GF-D8 (cell line): ENCODE measurements at regions not wholly inside any gene's neighbourhood (a gene's known extent, or its start where the extent isn't known, plus 50 kb on each side); places are given as distances from the start of the nearest gene placed in this dataset.

Experiments used
- DNase-seq: peaks from one replicate; lab custom pipeline; 2025; lab: John Stamatoyannopoulos, UW

DNA sequence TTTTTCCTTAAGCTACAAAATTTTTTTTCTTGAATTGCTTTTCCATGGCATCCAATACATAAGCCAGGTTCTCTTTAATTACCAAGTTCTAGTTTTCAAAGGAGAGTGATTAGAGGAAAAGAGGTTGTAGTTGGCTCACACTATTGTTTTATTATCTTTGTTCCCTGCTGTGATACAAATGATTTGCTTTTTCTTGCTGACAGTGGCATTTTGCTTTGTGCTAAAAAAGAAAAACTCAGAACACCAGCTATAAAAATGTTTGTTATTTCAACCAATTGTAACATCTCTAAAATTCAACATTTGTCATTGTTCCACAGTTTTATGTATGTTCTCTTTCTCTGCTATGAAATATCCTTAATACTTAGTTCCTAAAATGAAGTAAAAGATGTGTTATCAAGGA is 1817.2 kb downstream of the STIM2 start:
- DNase-seq, result no peak

DNA sequence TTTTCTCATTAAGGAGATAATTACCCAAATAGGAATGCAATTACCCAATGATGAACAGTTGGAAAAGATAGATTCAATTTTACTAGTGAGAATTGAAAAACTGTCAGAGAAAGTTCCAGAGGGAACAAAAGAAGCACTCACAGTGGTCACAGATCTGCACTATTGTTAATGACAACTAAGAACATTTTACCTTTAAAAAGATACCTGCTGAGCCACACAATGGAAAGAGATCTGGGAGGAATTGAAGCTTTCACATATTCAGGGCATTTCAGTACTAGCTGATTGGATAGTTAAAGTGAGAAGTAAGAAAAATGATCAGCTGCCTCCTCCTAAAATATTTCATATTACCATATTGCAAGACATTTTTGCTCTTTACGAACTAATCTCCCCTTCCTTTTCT is 1822.2 kb downstream of the STIM2 start:
- DNase-seq, result no peak

DNA sequence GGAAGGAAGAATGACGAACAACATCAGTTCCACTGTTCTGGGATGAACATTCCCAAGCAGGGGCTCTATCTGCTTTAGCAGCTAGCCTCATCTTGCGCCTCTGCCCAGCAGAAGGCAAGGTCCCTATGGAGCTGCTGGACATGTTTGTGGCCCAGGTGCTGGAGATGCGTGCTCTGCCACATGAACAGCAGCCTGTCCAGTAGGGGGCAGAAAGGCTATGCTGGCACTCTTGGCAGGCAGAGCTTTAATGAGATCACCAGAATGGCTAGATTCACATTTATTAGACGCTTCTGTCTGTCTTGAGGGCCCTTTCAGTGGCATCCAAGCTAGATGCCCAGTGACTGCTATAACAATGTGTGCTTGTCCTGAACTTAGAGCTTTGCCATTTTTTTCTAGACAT is 1826.0 kb downstream of the STIM2 start:
- DNase-seq, result no peak

GRCh38 chr4:28690890-28691289 is 1830.2 kb downstream of the STIM2 start:
- no peak for DNase-seq

DNA sequence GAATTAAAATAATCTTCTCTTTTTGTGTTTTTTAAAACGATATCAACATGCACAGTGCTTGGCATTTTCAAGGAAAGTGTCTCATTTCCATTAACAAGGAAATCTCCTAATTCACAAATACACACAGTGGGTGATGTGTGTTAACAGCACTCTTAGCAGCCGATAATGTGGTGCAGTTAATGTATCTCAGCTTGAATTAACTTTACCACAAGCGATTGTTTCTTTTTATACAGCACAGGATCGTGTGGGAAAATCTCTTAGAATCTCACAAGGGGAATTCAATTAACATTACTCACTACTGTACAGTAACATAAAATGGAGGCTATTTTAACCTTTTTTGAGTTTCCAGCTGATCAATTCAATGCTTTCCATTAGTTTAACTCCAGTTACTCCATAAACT is 1841.9 kb downstream of the STIM2 start:
- no peak for DNase-seq

DNA sequence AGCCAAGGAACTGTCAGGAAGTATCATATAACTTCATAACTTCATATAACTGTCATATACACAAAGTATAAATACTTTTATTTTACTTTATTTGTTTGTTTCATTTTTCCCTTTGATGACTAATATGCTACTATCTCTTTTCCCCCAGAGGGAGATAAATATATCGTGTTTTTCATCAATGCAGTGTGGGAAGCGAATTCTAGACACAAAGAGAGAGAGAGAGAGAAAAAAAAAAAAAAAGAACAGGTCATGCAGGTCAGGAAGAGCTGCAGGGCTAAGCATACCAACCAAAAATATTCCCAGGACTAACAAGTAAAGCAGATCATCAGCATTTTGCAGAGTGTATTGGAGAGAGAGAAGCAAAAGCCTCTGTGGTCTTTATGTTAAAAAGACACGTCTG is 1849.2 kb downstream of the STIM2 start:
- DNase-seq, result no peak

DNA sequence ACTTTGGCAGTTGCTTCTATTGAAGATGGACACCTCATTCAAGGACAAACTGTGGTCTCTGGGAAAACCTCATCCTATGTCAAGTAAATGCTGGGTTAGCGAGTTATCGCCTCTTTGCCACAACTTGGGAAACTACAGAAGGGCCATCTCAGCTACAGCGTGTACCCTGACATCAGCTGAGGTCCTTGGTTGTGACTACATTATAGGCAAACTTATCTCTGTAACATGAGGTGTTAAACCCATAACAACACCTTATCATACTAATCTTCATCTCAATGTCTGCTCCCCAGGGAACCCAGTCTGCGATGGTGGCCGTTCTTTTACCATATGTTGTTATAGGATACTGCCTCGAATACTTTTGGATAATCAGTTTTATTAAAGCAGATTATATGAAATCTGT is 1862.7 kb downstream of the STIM2 start:
- no peak for DNase-seq

GRCh38 chr4:28724239-28724638 is 1863.6 kb downstream of the STIM2 start:
- no peak for DNase-seq

DNA sequence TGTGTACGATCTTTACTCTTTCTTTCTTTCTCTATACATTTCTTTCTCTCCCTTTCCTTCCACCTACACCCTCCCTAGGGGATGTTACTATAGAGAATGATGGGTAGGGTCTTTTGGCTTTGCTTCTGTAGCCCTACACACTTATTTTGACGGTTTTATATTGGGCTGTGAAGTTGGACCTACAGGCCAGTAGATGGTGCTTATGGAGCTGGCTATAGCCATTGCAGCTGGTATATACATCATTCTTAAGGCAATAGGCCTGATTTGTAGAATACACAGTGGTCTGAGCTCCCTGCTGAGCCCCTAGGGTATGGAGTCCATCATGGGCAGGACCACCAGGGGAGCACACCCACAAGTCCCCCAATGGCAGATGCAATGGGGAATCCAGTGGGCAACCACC is 1869.7 kb downstream of the STIM2 start:
- no peak for DNase-seq

DNA sequence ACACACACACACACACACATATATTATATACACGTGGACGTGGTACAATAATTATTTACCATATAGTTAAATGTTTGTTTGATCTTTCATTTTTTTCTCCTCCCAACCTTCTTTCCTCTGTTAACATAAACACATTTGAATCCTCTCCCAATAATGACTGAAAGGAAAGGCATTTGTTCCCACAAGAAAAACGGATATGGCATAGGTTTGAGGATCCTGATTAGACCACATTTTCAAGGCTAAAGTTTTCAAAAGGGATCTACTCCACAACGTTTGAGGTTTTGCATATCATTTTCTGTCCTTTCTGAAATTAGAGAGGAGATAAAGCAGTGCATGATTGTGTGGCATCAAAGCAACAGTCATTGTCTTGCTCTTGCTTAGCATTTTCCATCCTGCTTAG is 1883.4 kb downstream of the STIM2 start:
- no peak for DNase-seq

- DNase-seq, result no peak
Measured at GRCh38 chr4:28754376-28754775, 1893.7 kb downstream of the STIM2 start.

DNA sequence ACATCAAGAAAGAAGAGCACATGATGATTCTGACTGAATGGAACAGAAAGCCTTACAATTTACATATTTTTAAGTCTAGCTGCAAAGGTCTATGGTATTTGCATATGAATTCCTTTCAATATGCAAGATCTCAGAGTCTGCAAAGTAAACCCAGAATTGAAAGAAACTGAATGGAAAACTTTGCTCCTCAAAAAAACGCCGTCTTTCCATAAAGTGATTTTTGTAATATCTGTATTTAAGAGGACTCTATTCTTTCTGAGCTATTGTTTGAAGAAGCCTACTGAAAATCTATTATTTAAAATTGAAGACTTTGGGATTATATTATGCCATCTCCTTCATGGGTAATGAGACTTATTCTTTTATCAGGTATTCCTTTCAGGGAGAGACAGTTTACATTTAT is 1894.4 kb downstream of the STIM2 start:
- DNase-seq, result no peak

GRCh38 chr4:28759064-28759463 is 1898.4 kb downstream of the STIM2 start:
- no peak for DNase-seq

DNA sequence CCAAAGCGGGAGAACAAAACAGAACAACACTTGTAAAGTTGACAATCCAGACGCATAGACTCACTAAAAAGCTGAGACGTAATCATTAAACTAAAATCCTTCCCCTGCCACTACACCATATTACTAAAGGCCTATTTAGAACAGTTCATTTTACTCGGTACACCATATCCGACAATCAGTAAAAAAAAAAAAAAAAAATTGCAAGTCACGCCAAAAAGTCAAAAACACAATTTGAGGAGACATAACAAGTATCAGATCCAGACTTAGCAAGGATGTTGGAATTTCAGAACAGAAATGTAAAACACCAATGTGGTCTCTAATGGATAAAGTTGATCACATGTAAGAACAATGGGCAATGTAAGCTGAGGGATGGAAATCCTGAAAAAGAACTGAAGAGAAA is 1899.4 kb downstream of the STIM2 start:
- DNase-seq, result no peak

- no peak for DNase-seq
Measured at GRCh38 chr4:28772066-28772465, 1911.4 kb downstream of the STIM2 start.

- no peak for DNase-seq
Measured at GRCh38 chr4:28772788-28773187, 1912.1 kb downstream of the STIM2 start.

- DNase-seq, result no peak
Measured at GRCh38 chr4:28774344-28774743, 1913.7 kb downstream of the STIM2 start.

- DNase-seq, result no peak
Measured at GRCh38 chr4:28776004-28776403, 1915.4 kb downstream of the STIM2 start.

DNA sequence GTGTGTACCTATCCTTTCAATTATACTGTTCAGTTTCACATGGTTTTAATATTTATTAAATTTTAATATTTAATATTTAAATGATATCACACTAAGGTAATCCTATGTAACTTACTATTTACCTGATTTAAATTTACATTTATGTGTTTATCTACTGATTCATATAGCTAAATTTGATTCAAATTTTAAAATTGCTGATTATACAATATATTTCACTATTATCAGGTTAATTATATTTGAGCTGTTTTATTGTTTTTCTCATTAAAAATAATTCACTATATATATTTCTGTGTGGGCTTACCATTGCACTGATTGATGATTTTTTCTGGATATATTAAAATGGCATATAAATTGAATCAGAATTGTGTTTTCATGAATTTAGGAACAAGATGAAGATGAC is 1923.5 kb downstream of the STIM2 start:
- DNase-seq, result no peak

DNA sequence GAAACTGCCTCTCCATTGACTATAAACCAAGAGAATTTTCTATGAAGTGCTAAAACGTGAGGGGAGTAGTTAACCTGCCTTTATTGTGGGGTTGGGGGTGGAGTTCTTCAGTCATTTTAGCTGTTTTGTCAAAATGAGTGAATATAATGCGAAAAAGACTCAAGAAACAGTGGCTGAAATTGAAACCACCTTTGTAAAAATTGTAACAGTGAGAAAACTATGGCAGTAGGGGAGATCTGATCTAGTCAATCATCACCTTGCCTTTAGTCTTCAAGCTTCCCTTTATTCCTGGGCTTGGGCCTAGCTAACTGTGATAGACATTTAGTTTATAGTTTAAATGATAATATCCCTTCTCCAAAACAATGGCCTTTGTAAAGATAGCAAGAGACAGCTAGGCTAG is 1927.3 kb downstream of the STIM2 start:
- no peak for DNase-seq

- no peak for DNase-seq
Measured at GRCh38 chr4:28788929-28789490, 1928.4 kb downstream of the STIM2 start.

DNA sequence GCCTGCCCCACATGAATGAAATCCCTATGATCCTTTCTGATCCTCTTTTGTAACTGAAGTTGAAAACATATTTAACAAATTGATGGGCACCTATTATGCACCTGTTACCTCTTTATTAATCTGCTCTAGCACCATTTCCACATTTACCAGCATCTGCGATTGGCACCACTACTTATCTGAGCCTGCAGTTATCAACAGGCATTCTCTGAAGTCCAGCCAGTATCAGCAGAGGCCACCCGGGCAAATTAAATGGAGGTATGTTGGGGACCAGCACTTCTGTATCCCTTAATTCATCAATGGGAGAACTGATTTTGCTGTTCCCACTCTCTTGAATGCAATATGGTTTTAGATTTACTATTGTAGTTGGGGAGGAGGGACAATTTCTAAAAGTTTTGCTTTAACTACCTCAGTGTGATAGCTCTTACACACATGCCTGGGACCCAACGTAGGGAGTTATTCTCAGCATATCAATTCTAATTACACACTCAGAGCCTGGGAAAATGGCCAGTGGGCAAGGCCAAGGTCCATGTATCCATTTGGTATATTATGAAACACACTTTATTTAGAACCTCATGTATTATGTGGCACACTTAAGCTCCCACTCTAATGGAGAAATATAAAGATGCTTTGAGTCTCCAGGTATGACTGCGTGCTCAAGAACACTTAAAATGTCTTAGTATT is 1927.1 kb upstream of the PCDH7 start:
- DNase-seq, result no peak

GRCh38 chr4:28799696-28800095 is 1920.5 kb upstream of the PCDH7 start:
- DNase-seq, result no peak

GRCh38 chr4:28811025-28811424 is 1909.1 kb upstream of the PCDH7 start:
- DNase-seq, result no peak
